ENCODE measurements at regions not wholly inside any gene's neighbourhood (a gene's known extent, or its start where the extent isn't known, plus 50 kb on each side); places are given as distances from the start of the nearest gene placed in this dataset.

DNA sequence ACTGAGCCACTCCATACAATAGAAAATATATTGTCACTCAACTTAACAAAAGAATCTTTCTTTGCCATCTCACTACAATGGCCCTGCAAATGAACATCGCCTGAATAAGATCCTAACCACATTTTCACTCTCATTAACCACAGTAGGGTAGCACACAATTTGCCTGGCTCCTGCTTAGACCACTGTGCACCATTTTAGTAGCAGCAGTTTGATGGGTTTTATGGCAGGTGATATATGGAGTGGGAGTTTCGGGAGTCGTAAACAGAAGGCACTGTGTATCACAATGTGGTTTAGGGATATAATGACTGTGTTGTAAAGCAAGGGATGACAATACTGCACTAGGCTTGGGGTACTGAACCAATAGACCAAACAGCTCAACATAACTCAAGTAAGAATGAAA, 617.4 kb downstream of the BCL11A start:
- TF ChIP-seq, protein P1, sequence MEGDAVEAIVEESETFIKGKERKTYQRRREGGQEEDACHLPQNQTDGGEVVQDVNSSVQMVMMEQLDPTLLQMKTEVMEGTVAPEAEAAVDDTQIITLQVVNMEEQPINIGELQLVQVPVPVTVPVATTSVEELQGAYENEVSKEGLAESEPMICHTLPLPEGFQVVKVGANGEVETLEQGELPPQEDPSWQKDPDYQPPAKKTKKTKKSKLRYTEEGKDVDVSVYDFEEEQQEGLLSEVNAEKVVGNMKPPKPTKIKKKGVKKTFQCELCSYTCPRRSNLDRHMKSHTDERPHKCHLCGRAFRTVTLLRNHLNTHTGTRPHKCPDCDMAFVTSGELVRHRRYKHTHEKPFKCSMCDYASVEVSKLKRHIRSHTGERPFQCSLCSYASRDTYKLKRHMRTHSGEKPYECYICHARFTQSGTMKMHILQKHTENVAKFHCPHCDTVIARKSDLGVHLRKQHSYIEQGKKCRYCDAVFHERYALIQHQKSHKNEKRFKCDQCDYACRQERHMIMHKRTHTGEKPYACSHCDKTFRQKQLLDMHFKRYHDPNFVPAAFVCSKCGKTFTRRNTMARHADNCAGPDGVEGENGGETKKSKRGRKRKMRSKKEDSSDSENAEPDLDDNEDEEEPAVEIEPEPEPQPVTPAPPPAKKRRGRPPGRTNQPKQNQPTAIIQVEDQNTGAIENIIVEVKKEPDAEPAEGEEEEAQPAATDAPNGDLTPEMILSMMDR (IDR thresholded peaks at IDR 0.05; ENCODE audit: insufficient read depth, low read length), result no peak
- no peak for TF ChIP-seq POLR2AphosphoS5 (IDR thresholded peaks at IDR 0.05; ENCODE audit: low read depth)
- TF ChIP-seq, protein P2, sequence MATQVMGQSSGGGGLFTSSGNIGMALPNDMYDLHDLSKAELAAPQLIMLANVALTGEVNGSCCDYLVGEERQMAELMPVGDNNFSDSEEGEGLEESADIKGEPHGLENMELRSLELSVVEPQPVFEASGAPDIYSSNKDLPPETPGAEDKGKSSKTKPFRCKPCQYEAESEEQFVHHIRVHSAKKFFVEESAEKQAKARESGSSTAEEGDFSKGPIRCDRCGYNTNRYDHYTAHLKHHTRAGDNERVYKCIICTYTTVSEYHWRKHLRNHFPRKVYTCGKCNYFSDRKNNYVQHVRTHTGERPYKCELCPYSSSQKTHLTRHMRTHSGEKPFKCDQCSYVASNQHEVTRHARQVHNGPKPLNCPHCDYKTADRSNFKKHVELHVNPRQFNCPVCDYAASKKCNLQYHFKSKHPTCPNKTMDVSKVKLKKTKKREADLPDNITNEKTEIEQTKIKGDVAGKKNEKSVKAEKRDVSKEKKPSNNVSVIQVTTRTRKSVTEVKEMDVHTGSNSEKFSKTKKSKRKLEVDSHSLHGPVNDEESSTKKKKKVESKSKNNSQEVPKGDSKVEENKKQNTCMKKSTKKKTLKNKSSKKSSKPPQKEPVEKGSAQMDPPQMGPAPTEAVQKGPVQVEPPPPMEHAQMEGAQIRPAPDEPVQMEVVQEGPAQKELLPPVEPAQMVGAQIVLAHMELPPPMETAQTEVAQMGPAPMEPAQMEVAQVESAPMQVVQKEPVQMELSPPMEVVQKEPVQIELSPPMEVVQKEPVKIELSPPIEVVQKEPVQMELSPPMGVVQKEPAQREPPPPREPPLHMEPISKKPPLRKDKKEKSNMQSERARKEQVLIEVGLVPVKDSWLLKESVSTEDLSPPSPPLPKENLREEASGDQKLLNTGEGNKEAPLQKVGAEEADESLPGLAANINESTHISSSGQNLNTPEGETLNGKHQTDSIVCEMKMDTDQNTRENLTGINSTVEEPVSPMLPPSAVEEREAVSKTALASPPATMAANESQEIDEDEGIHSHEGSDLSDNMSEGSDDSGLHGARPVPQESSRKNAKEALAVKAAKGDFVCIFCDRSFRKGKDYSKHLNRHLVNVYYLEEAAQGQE (IDR thresholded peaks at IDR 0.05; ENCODE audit: insufficient replicate concordance, low read depth), result no peak
- no peak for TF ChIP-seq SPI1 (IDR thresholded peaks at IDR 0.05; ENCODE audit: borderline replicate concordance, low read depth)

Measured in HL-60 (cell line).